Chondrocyte (in vitro differentiated cells): ENCODE measurements at regions not wholly inside any gene's neighbourhood (a gene's known extent, or its start where the extent isn't known, plus 50 kb on each side); places are given as distances from the start of the nearest gene placed in this dataset.

Source experiments
- DNase-seq: peaks from one replicate; pipeline ENCODE4 v3.0.0; 2021; ENCODE audit warnings: mixed read lengths, low spot score
- H3K27ac Mint-ChIP-seq: one replicate; pipeline ENCODE4 v1.8.0; 2021; ENCODE audit warnings: mild to moderate bottlenecking, moderate library complexity, mixed read lengths; ENCODE audit not compliant: unreplicated experiment
- H3K27me3 Mint-ChIP-seq: 2 replicates; pipeline ENCODE4 v1.8.0; 2021; ENCODE audit warnings: low read depth, mixed read lengths
- H3K36me3 Mint-ChIP-seq: 2 replicates; pipeline ENCODE4 v1.8.0; 2021; ENCODE audit warnings: low read depth, mixed read lengths
- H3K4me1 Mint-ChIP-seq: 2 replicates; pipeline ENCODE4 v1.8.0; 2021; ENCODE audit warnings: low read depth, mild to moderate bottlenecking, mixed read lengths
- H3K4me3 Mint-ChIP-seq: one replicate; pipeline ENCODE4 v1.8.0; 2021; ENCODE audit warnings: mild to moderate bottlenecking, moderate library complexity, mixed read lengths; ENCODE audit not compliant: unreplicated experiment
- H3K9me3 Mint-ChIP-seq: 2 replicates; pipeline ENCODE4 v1.8.0; 2021; ENCODE audit warnings: low read depth, mixed read lengths
- TF ChIP-seq, protein P1 (sequence below): fragments of 200-600 bp; sonication (generic); IDR thresholded peaks from 2 replicates; pipeline ENCODE4 v1.5.0; 2021; ENCODE audit warnings: antibody characterized with exemption, mild to moderate bottlenecking, moderate library complexity

DNA sequence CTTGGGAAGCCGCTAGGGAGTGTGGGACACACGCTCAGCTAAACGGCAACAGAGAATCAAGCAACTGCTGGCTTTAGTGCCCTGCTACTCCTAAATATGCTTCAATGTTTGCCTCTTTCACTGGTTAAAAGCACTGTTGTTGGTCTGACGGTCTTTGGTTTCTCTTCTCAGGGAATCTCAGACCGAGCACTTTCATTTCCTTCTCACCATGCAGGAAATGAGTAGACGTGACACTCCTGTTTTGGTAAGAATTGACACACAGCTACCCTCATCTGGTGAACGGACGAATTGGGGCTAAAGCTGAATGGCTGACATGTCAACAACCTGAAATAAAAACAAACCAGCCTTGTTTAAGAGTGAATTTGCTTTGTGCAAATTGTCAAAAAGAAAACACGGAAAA lies 57.5 kb upstream of the PIWIL1 start:
- peaks cover 19% of the 10 kb centered on the region for H3K9me3 Mint-ChIP-seq
- peak overlapping the region; percentile 51 for H3K27ac Mint-ChIP-seq
- peaks cover 4% of the 10 kb centered on the region for H3K4me1 Mint-ChIP-seq
- peak overlapping the region; percentile 59 for H3K4me3 Mint-ChIP-seq
- no peak for DNase-seq
- TF ChIP-seq, protein P1, sequence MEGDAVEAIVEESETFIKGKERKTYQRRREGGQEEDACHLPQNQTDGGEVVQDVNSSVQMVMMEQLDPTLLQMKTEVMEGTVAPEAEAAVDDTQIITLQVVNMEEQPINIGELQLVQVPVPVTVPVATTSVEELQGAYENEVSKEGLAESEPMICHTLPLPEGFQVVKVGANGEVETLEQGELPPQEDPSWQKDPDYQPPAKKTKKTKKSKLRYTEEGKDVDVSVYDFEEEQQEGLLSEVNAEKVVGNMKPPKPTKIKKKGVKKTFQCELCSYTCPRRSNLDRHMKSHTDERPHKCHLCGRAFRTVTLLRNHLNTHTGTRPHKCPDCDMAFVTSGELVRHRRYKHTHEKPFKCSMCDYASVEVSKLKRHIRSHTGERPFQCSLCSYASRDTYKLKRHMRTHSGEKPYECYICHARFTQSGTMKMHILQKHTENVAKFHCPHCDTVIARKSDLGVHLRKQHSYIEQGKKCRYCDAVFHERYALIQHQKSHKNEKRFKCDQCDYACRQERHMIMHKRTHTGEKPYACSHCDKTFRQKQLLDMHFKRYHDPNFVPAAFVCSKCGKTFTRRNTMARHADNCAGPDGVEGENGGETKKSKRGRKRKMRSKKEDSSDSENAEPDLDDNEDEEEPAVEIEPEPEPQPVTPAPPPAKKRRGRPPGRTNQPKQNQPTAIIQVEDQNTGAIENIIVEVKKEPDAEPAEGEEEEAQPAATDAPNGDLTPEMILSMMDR = no peak
- peaks cover 2% of the 10 kb centered on the region for H3K36me3 Mint-ChIP-seq
- peaks cover 3% of the 10 kb centered on the region for H3K27me3 Mint-ChIP-seq

DNA sequence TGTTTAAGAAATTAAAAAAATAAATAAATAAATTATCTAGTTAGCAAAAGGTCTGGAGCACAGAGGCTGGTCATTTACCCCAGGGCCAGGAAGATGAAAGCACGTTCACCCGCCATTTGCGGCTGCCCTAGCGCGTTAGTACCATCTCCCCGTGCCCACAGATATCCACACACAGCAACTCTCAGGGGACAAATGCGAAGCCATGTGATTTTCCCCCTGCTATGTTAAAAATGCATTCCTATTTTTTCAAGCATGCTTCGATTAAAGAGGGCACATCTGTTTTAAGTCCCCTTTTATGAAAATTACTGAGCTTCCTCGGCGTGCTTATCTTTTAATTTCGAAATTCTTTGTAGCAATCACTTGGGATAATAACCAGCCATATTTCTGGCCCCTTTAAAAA lies 56.9 kb upstream of the PIWIL1 start:
- Mint-ChIP-seq H3K27ac (no peak overlapping the region), H3K27me3 (peaks cover 2% of the 10 kb centered on the region), H3K9me3 (peaks cover 19% of the 10 kb centered on the region), H3K36me3 (peaks cover 2% of the 10 kb centered on the region), H3K4me3 (no peak overlapping the region), H3K4me1 (peaks cover 4% of the 10 kb centered on the region)
- no peak for DNase-seq
- TF ChIP-seq, protein P1 = no peak

DNA sequence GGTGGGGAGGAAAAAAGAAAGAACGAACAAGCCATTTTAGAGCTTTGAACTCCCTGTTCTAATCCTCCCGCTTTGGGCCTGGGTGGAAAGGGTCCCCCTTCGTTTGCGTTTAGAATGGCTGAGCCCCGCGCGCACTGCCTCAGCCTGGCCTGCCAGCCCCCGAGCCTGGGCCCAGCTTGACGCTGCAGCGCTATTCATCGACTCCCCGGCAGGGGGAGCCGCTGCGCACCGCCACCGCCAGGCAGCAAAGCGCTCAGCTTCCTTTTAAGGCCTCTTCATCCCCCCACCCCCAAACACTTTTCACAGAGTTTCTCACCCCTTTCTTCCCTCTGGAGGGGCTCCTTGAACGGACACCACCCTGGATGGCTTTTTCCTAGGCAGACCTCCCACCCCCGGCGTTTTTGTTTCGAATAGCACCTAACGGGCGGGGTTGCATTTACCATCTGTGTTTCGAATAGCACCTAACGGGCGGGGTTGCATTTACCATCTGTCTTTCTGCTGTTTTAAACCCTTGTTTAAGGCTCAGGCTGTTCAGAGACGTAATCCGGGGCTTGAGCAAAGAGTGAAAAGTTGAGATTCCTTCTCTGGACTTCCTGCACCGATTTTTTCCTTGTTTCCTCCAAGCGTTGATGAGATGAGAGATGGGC lies 56.4 kb upstream of the PIWIL1 start:
- Mint-ChIP-seq H3K27ac (no peak overlapping the region), H3K36me3 (peaks cover 2% of the 10 kb centered on the region)
- DNase-seq = no peak

DNA sequence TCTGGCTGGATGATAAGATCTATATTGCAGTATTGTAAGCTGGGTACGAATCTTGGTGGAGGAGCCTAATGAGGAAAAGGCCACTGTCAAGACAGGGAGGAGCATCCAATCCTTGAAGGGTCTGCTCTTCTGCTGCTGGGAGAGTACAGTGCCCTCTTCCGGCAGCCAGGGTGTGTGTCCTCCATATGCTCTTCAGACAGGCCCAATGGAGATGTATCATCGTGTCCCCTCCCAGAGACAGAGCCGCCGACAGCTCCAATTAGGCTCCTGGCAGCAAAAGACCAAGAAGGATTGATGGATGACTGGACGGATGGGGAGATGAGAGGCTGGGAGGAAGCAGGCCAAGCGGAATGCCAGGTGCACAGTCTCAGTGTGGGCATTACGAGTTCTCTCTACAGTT lies 51.6 kb upstream of the PIWIL1 start:
- no peaks in the 10 kb centered on the region for H3K27me3 Mint-ChIP-seq
- H3K36me3 Mint-ChIP-seq = peaks cover 2% of the 10 kb centered on the region
- no peak overlapping the region for H3K27ac Mint-ChIP-seq
- no peak for DNase-seq
- H3K9me3 Mint-ChIP-seq = peaks cover 30% of the 10 kb centered on the region
- TF ChIP-seq, protein P1 = no peak
- H3K4me1 Mint-ChIP-seq = peaks cover 17% of the 10 kb centered on the region
- H3K4me3 Mint-ChIP-seq = no peak overlapping the region

More for the DNA sequence above, 56.4 kb upstream of the PIWIL1 start:
- Mint-ChIP-seq H3K27me3 (peaks cover under 1% of the 10 kb centered on the region), H3K4me3 (no peak overlapping the region), H3K9me3 (peaks cover 23% of the 10 kb centered on the region), H3K4me1 (peaks cover 4% of the 10 kb centered on the region)
- TF ChIP-seq, protein P1 = peak; percentile 79

DNA sequence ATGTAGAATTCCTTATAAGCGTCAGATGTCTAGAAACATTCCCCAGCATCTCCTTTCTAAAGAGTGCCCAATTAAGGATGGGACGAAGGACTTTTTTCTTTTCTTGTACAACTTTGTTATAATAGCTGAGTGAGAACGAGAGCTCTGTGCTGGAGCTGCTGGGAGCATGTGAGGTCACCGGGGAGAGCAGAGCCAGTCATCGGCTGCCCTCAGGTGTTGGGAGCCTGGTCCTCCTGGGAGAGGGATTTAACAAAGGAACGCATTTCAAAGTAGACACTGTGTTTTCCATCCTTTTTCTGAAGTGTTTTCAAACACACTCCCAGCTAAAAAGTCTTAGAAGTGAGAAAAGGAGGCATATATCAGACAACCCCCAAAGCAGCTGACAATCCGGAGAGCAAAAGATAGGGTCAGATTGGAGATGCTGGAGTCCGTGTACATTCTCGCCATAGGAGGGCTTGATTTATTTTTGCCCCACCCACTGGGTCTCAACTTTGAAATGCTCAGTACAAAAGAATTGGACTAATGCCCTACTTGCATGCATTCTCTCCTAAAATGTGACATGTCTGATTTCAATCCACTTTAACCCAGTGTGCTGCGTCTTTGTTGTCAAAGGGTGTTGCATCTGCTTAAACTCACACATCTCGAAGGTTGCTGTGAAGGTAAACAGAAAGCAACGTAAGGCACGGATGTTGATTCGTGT lies 50.8 kb upstream of the PIWIL1 start:
- Mint-ChIP-seq H3K4me3 (no peak overlapping the region), H3K27me3 (no peaks in the 10 kb centered on the region), H3K27ac (no peak overlapping the region), H3K9me3 (peaks cover 33% of the 10 kb centered on the region), H3K4me1 (peaks cover 17% of the 10 kb centered on the region), H3K36me3 (peaks cover 2% of the 10 kb centered on the region)
- TF ChIP-seq, protein P1 = no peak
- no peak for DNase-seq
